Forelimb muscle (tissue), 1 donor: ENCODE measurements at regions not wholly inside any gene's neighbourhood (a gene's known extent, or its start where the extent isn't known, plus 50 kb on each side); places are given as distances from the start of the nearest gene placed in this dataset.

ENCODE experiments used
- DNase-seq: peaks from one replicate; pipeline ENCODE4 v3.0.0-alpha.2; 2013; ENCODE audit warnings: low read depth

GRCh38 chr6:7053125-7053774, 54.5 kb upstream of the RREB1 start:
- DNase-seq: no peak
